Stomach (tissue), 4 donors: ENCODE measurements at regions not wholly inside any gene's neighbourhood (a gene's known extent, or its start where the extent isn't known, plus 50 kb on each side); places are given as distances from the start of the nearest gene placed in this dataset.

Source experiments
- CTCF ChIP-seq, 7 experiments: fragments of 450-650 bp in 4 of 7; fragments of 200-600 bp in 3 of 7; sonication (generic) in 3 of 7; IDR thresholded peaks; one replicate each; pipeline ENCODE4 v1.5.1; 2016 to 2019; ENCODE audit warnings: antibody characterized with exemption in 7 of 7, control low read depth in 2 of 7, mild to moderate bottlenecking in 1 of 7
- EP300 ChIP-seq: sonication (generic); formaldehyde crosslinking; IDR thresholded peaks from one replicate; pipeline ENCODE4 v1.6.1; 2017; ENCODE audit warnings: antibody characterized with exemption
- POLR2AphosphoS5 ChIP-seq, 3 donors: sonication (generic); formaldehyde crosslinking; IDR thresholded peaks; one replicate each; pipeline ENCODE4 v1.6.1; 2016; ENCODE audit warnings: antibody characterized with exemption in 3 of 3

- TF ChIP-seq CTCF (IDR thresholded peaks at IDR 0.05), result no peak
- TF ChIP-seq EP300, result no peak
- TF ChIP-seq POLR2AphosphoS5 (IDR thresholded peaks at IDR 0.05), result no peak
Observed at GRCh38 chr6:165863801-165864200, 200.8 kb upstream of the PDE10A start.
